ENCODE measurements at regions not wholly inside any gene's neighbourhood (a gene's known extent, or its start where the extent isn't known, plus 50 kb on each side); places are given as distances from the start of the nearest gene placed in this dataset.

GRCh38 chr22:34055525-34056200 is 135.4 kb upstream of the LARGE1 start:
- POLR2A ChIA-PET = no interaction called here
- TF ChIP-seq CTCF (IDR thresholded peaks at IDR 0.05) = no peak
- Mint-ChIP-seq H3K4me1 (ENCODE audit: low read depth) (no peaks in the 10 kb centered on the region), H3K9me3 (peaks cover 8% of the 10 kb centered on the region), H3K4me3 (no peak overlapping the region), H3K36me3 (ENCODE audit: low read depth) (no peaks in the 10 kb centered on the region), H3K27me3 (no peaks in the 10 kb centered on the region), H3K27ac (no peak overlapping the region)
- H3K36me3 ChIP-seq (ENCODE audit: insufficient read depth, low read length) = no peaks in the 10 kb centered on the region
- intact Hi-C loops (cut with DNase I, micrococcal nuclease) = no loop called here
- H3K4me1 ChIP-seq (ENCODE audit: insufficient read depth, low read length) = no peaks in the 10 kb centered on the region
- H3K27ac ChIP-seq (ENCODE audit: low read depth in 1 of 2, low read length in 2 of 2) = no peak overlapping the region
- H3K9me3 ChIP-seq (ENCODE audit: control insufficient read depth in 1 of 2, insufficient read depth in 1 of 2, low read length in 2 of 2) = peaks cover 10 to 18% of the 10 kb centered on the region in 2 experiments
- no peaks in the 10 kb centered on the region for H3K27me3 ChIP-seq (ENCODE audit: control insufficient read depth in 1 of 2, insufficient read depth in 2 of 2, low read length in 2 of 2)
- no peak for ATAC-seq (ENCODE audit: poor library complexity)
- no peak overlapping the region for H3K4me3 ChIP-seq (ENCODE audit: low read length)
- CTCF ChIA-PET = no interaction called here
- no peak for DNase-seq

- Histone ChIP-seq H3K27me3 (ENCODE audit: control insufficient read depth in 1 of 2, insufficient read depth in 2 of 2, low read length in 2 of 2) (no peaks in the 10 kb centered on the region), H3K4me3 (ENCODE audit: low read length) (no peak overlapping the region), H3K27ac (ENCODE audit: low read depth in 1 of 2, low read length in 2 of 2) (no peak overlapping the region), H3K4me1 (ENCODE audit: insufficient read depth, low read length) (no peaks in the 10 kb centered on the region), H3K36me3 (ENCODE audit: insufficient read depth, low read length) (no peaks in the 10 kb centered on the region), H3K9me3 (ENCODE audit: control insufficient read depth in 1 of 2, insufficient read depth in 1 of 2, low read length in 2 of 2) (peaks cover 12 to 18% of the 10 kb centered on the region in 2 experiments)
- intact Hi-C loops (cut with DNase I, micrococcal nuclease) = no loop called here
- Mint-ChIP-seq H3K4me1 (ENCODE audit: low read depth) (no peaks in the 10 kb centered on the region), H3K27ac (no peak overlapping the region), H3K4me3 (no peak overlapping the region), H3K36me3 (ENCODE audit: low read depth) (no peaks in the 10 kb centered on the region), H3K9me3 (peaks cover 8% of the 10 kb centered on the region), H3K27me3 (no peaks in the 10 kb centered on the region)
- no peak for TF ChIP-seq CTCF (IDR thresholded peaks at IDR 0.05)
- ATAC-seq (ENCODE audit: poor library complexity) (no peak), DNase-seq (no peak)
- ChIA-PET POLR2A (no interaction called here), CTCF (no interaction called here)
Observed at GRCh38 chr22:34057726-34058125, 137.4 kb upstream of the LARGE1 start.

GRCh38 chr22:34064696-34065095 is 144.4 kb upstream of the LARGE1 start:
- intact Hi-C loops (cut with DNase I, micrococcal nuclease) = no loop called here
- TF ChIP-seq CTCF (IDR thresholded peaks at IDR 0.05) = no peak
- Mint-ChIP-seq H3K4me3 (no peak overlapping the region), H3K9me3 (peaks cover 5% of the 10 kb centered on the region), H3K36me3 (ENCODE audit: low read depth) (no peaks in the 10 kb centered on the region), H3K4me1 (ENCODE audit: low read depth) (no peaks in the 10 kb centered on the region), H3K27ac (no peak overlapping the region), H3K27me3 (no peaks in the 10 kb centered on the region)
- CTCF ChIA-PET = no interaction called here
- H3K27ac ChIP-seq (ENCODE audit: low read depth in 1 of 2, low read length in 2 of 2) = no peak overlapping the region
- ATAC-seq (ENCODE audit: poor library complexity) (no peak), DNase-seq (no peak)
- POLR2A ChIA-PET = no interaction called here
- peaks cover 4 to 12% of the 10 kb centered on the region in 2 experiments for H3K9me3 ChIP-seq (ENCODE audit: control insufficient read depth in 1 of 2, insufficient read depth in 1 of 2, low read length in 2 of 2)
- no peak overlapping the region for H3K4me3 ChIP-seq (ENCODE audit: low read length)
- H3K4me1 ChIP-seq (ENCODE audit: insufficient read depth, low read length) = no peaks in the 10 kb centered on the region
- no peaks in the 10 kb centered on the region for H3K36me3 ChIP-seq (ENCODE audit: insufficient read depth, low read length)
- H3K27me3 ChIP-seq (ENCODE audit: control insufficient read depth in 1 of 2, insufficient read depth in 2 of 2, low read length in 2 of 2) = no peaks in the 10 kb centered on the region
